Mesendoderm (in vitro differentiated cells): ENCODE measurements at regions not wholly inside any gene's neighbourhood (a gene's known extent, or its start where the extent isn't known, plus 50 kb on each side); places are given as distances from the start of the nearest gene placed in this dataset.

Experiments used
- DNase-seq: peaks from one replicate; pipeline ENCODE4 v3.0.0; 2013
- H2AK5ac ChIP-seq: 2 replicates; pipeline ENCODE4 v1.6.1; 2013; ENCODE audit warnings: low read length, inconsistent platforms
- H2BK120ac ChIP-seq: 2 replicates; pipeline ENCODE4 v1.6.1; 2013; ENCODE audit warnings: low read depth, mild to moderate bottlenecking, low read length, moderate library complexity, mixed read lengths
- H2BK15ac ChIP-seq: replicated peaks from 2 replicates; pipeline ENCODE4 v1.6.1; 2013; ENCODE audit warnings: low read depth, mild to moderate bottlenecking, moderate library complexity
- H2BK5ac ChIP-seq: 2 replicates; pipeline ENCODE4 v1.6.1; 2013; ENCODE audit warnings: low read length, inconsistent platforms
- H3K18ac ChIP-seq: 2 replicates; pipeline ENCODE4 v1.6.1; 2013; ENCODE audit warnings: mild to moderate bottlenecking, low read length, mixed read lengths
- H3K23ac ChIP-seq: one replicate; pipeline ENCODE4 v1.6.1; 2013; ENCODE audit warnings: low read length
- H3K27ac ChIP-seq: 2 replicates; pipeline ENCODE4 v1.5.1; 2013; ENCODE audit warnings: low read depth, mild to moderate bottlenecking, inconsistent platforms, low read length, moderate library complexity
- H3K27me3 ChIP-seq: 2 replicates; pipeline ENCODE4 v1.6.1; 2013; ENCODE audit warnings: low read length, control low read depth, mild to moderate bottlenecking, inconsistent platforms; ENCODE audit not compliant: insufficient read depth, poor library complexity
- H3K36me3 ChIP-seq: 2 replicates; pipeline ENCODE4 v1.6.1; 2013; ENCODE audit warnings: low read length, inconsistent platforms; ENCODE audit not compliant: control insufficient read depth, insufficient read depth
- H3K4ac ChIP-seq: one replicate; pipeline ENCODE4 v1.6.1; 2013; ENCODE audit warnings: low read depth, mild to moderate bottlenecking, low read length, moderate library complexity
- H3K4me1 ChIP-seq: 2 replicates; pipeline ENCODE4 v1.6.1; 2013; ENCODE audit warnings: low read depth, low read length, inconsistent platforms; ENCODE audit not compliant: control insufficient read depth
- H3K4me2 ChIP-seq: 2 replicates; pipeline ENCODE4 v1.6.1; 2013; ENCODE audit warnings: low read length
- H3K4me3 ChIP-seq: 2 replicates; pipeline ENCODE4 v1.5.1; 2013; ENCODE audit warnings: mild to moderate bottlenecking, low read length
- H3K56ac ChIP-seq: one replicate; pipeline ENCODE4 v1.6.1; 2013; ENCODE audit warnings: low read length
- H3K79me1 ChIP-seq: 2 replicates; pipeline ENCODE4 v1.6.1; 2013; ENCODE audit warnings: low read length, inconsistent platforms
- H3K79me2 ChIP-seq: 2 replicates; pipeline ENCODE4 v1.6.1; 2013; ENCODE audit warnings: mild to moderate bottlenecking, low read length; ENCODE audit not compliant: control insufficient read depth, insufficient read depth
- H3K9ac ChIP-seq: 2 replicates; pipeline ENCODE4 v1.6.1; 2013; ENCODE audit warnings: low read length, inconsistent platforms
- H4K5ac ChIP-seq: one replicate; pipeline ENCODE4 v1.6.1; 2013; ENCODE audit warnings: low read length
- H4K8ac ChIP-seq: one replicate; pipeline ENCODE4 v1.6.1; 2013; ENCODE audit warnings: low read depth, mild to moderate bottlenecking, control low read depth, low read length, moderate library complexity
- WGBS: extraction: QIAGEN DNeasy Blood & Tissue Kit; methylation state at CpG from one replicate; pipeline ENCODE4 v1.1.7; 2013; ENCODE audit warnings: low lambda C conversion rate, missing lambda C conversion rate; ENCODE audit not compliant: insufficient coverage; ENCODE audit errors: extremely low coverage; 5-methylcytosine and 5-hydroxymethylcytosine counted together

DNA sequence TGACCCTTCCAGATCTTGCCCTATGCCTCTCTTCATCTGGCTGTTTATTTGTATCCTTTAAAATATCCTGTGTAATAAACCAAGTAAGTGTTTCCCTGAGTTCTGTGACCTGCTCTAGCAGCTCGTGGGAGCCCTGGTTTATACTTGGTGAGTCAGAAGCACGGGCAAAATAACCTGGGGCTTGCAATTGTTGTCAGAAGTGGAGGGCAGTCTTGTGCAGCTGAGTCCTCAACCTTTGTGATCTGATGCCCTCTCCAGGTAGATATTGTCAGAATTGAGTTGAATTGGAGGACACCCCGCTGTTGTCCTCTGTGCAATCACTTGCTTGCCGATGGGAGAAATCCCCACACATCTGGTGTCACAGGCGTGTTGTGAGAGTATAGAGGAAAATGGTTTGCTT is 62.5 kb upstream of the PRICKLE1 start:
- Histone ChIP-seq H3K79me1 (no peaks in the 10 kb centered on the region), H3K79me2 (no peaks in the 10 kb centered on the region)

GRCh38 chr12:42648061-42648460 is 58.5 kb upstream of the PRICKLE1 start:
- no peaks in the 10 kb centered on the region for H3K4me1 ChIP-seq

More for the DNA sequence above, 62.5 kb upstream of the PRICKLE1 start:
- Histone ChIP-seq H3K56ac (no peak overlapping the region), H3K27ac (no peak overlapping the region), H3K23ac (no peak overlapping the region), H3K9ac (no peak overlapping the region), H3K4me1 (no peaks in the 10 kb centered on the region), H3K18ac (no peak overlapping the region), H2BK5ac (no peak overlapping the region), H4K8ac (no peak overlapping the region), H4K5ac (no peak overlapping the region), H3K4me3 (no peak overlapping the region), H3K4ac (no peak overlapping the region), H2AK5ac (no peak overlapping the region), H2BK120ac (no peak overlapping the region), H3K4me2 (no peak overlapping the region), H3K27me3 (no peaks in the 10 kb centered on the region), H2BK15ac (no peak overlapping the region), H3K36me3 (no peaks in the 10 kb centered on the region)
- DNase-seq, result peak; percentile 30
- no CpG with 5 or more reads among the region's 5 CpGs for WGBS

DNA sequence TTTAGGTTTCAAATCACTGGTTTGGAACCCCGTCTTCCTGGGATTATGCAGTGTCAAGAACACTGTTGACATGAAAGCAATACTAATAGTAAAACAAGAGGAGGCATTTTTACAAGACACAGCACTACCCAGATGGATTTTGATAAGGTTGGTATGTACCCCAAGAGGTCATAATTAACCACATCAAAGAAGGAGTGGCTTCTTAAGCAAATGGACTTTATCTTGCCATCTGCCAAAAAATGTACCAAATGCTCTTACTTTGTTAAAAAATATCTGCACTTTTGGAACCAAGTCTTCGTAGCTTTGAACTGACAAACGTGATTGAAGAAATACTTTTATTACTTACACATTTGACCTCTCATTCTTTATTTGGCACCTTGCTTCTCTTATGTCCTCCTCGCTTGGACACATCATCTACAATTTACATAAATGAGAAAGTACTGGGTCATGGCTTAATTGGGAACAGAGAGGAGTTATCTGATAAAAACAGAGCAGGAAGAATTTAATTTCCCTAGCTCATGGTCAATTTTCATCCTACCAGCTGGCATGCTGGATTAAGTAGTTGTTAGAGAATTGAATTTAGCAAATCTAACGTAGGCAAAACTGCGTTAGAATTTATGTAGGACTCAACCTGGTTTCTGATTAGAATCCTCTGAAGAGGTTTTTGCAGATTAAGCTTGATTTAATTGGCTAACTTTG is 54.5 kb upstream of the PRICKLE1 start:
- Histone ChIP-seq H2AK5ac (no peak overlapping the region), H3K4me1 (no peaks in the 10 kb centered on the region), H4K8ac (peak overlapping the region; percentile 28), H2BK5ac (no peak overlapping the region), H3K4ac (no peak overlapping the region), H4K5ac (no peak overlapping the region), H3K36me3 (no peaks in the 10 kb centered on the region), H2BK15ac (no peak overlapping the region), H3K18ac (no peak overlapping the region), H3K27ac (no peak overlapping the region), H3K56ac (no peak overlapping the region), H3K9ac (no peak overlapping the region), H3K23ac (no peak overlapping the region), H3K79me2 (no peaks in the 10 kb centered on the region), H2BK120ac (no peak overlapping the region), H3K4me3 (no peak overlapping the region), H3K4me2 (no peak overlapping the region), H3K79me1 (no peaks in the 10 kb centered on the region), H3K27me3 (no peaks in the 10 kb centered on the region)
- WGBS, result no CpG with 5 or more reads among the region's 6 CpGs
- peak; percentile 28 for DNase-seq

More at GRCh38 chr12:42648061-42648460, 58.5 kb upstream of the PRICKLE1 start:
- Histone ChIP-seq H3K79me1 (no peaks in the 10 kb centered on the region), H2BK5ac (no peak overlapping the region), H3K4ac (no peak overlapping the region), H3K36me3 (no peaks in the 10 kb centered on the region), H4K8ac (no peak overlapping the region), H2AK5ac (no peak overlapping the region), H3K56ac (no peak overlapping the region), H3K9ac (no peak overlapping the region), H3K79me2 (no peaks in the 10 kb centered on the region), H3K4me3 (no peak overlapping the region), H3K18ac (no peak overlapping the region), H3K27ac (no peak overlapping the region), H3K4me2 (no peak overlapping the region), H2BK120ac (no peak overlapping the region), H2BK15ac (no peak overlapping the region), H3K23ac (no peak overlapping the region), H3K27me3 (no peaks in the 10 kb centered on the region), H4K5ac (no peak overlapping the region)
- WGBS, result no CpG with 5 or more reads among the region's 3 CpGs
- no peak for DNase-seq

DNA sequence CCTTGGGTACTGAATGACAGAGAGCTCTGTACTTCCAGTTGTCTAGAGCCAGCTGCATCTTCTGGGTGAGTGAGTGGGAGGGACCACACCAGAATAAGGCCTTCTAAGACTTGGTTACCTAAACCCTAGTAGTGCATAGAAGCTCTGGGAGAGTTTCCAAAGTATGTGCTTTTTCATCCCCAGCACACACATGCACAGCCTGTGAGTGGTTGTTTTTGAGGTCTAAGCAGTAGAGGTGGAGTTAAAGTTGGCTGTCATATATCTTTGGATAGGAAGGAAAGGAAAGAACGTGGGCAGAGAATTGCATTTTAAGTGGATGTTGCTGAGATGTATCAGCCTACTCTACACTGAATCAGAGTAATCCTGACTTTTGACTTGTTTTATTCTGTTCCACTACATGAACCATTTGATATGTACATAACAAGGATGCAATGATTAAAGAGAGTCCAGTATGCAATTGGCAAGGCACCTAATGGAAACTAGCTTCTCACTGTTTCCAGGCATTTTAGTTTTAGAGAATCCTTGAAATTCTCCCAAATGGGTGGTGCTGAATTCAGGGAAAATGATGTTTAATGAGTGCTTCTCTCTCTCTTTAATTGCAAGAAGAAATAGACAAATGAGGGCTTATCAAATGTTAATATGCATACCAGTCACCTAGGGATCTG is 51.8 kb upstream of the PRICKLE1 start:
- no peaks in the 10 kb centered on the region for H3K79me2 ChIP-seq
- no peak overlapping the region for H3K4me2 ChIP-seq
- H4K5ac ChIP-seq, result no peak overlapping the region
- H3K56ac ChIP-seq, result no peak overlapping the region
- H3K9ac ChIP-seq, result no peak overlapping the region
- no peak overlapping the region for H3K4me3 ChIP-seq
- H3K27me3 ChIP-seq, result no peaks in the 10 kb centered on the region
- no peak overlapping the region for H2BK120ac ChIP-seq
- H3K18ac ChIP-seq, result no peak overlapping the region
- no peaks in the 10 kb centered on the region for H3K4me1 ChIP-seq
- H3K4ac ChIP-seq, result no peak overlapping the region
- H2BK15ac ChIP-seq, result no peak overlapping the region
- no CpG with 5 or more reads among the region's 1 CpG for WGBS
- no peaks in the 10 kb centered on the region for H3K36me3 ChIP-seq
- H2AK5ac ChIP-seq, result no peak overlapping the region
- H2BK5ac ChIP-seq, result no peak overlapping the region
- no peak overlapping the region for H3K23ac ChIP-seq
- no peaks in the 10 kb centered on the region for H3K79me1 ChIP-seq
- no peak for DNase-seq
- no peak overlapping the region for H4K8ac ChIP-seq
- no peak overlapping the region for H3K27ac ChIP-seq

DNA sequence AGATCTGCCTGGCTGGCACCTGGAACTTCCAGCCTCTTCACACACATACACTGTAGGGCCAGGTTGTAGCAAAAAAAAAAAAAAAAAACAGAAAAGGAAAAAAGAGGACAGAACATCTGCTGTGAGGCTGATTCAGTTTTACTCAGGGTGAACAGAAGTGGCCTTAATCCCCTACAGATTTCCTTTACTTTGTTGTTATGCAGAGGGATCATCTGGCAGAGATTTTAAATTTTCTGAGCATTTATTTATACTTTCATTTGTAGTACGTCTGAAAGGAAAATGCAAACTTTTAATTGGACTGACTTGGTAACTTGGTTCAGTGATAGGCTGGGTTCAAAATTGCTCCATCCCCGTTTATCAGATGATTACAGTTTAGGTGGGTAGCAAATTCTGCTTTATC is 50.8 kb upstream of the PRICKLE1 start:
- no CpG with 5 or more reads among the region's 2 CpGs for WGBS
- no peak overlapping the region for H3K4me3 ChIP-seq
- no peaks in the 10 kb centered on the region for H3K36me3 ChIP-seq
- H3K4me1 ChIP-seq, result no peaks in the 10 kb centered on the region
- no peak overlapping the region for H2BK5ac ChIP-seq
- H4K8ac ChIP-seq, result no peak overlapping the region
- no peak overlapping the region for H4K5ac ChIP-seq
- H3K9ac ChIP-seq, result no peak overlapping the region
- H3K79me2 ChIP-seq, result no peaks in the 10 kb centered on the region
- no peak overlapping the region for H3K4ac ChIP-seq
- H3K27ac ChIP-seq, result no peak overlapping the region
- H3K56ac ChIP-seq, result no peak overlapping the region
- no peak overlapping the region for H3K23ac ChIP-seq
- no peaks in the 10 kb centered on the region for H3K27me3 ChIP-seq
- H2AK5ac ChIP-seq, result no peak overlapping the region
- no peak overlapping the region for H3K4me2 ChIP-seq
- no peak overlapping the region for H2BK120ac ChIP-seq
- DNase-seq, result no peak
- peak overlapping the region; percentile 57 for H2BK15ac ChIP-seq
- no peak overlapping the region for H3K18ac ChIP-seq
- no peaks in the 10 kb centered on the region for H3K79me1 ChIP-seq

DNA sequence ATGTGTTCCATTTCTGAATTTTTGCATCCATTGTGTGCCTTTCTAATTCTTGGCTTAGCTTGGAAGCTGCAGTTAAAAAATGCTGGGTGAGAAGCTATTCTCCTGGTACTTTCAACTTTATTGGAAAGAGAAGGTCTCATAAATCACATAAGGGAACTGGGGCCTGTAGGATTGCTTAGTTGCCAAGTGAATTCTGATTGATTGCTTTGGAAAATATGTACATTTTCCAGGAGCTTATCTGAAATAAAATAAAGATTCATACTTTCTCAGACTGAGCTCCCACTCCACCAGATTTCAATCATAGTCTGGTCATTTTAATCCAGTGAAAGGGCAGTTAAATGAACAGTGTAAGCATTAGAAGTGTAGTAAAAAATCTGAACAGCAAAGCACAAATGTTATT is 50.0 kb upstream of the PRICKLE1 start:
- Histone ChIP-seq H3K4ac (no peak overlapping the region), H3K23ac (no peak overlapping the region), H3K36me3 (no peaks in the 10 kb centered on the region), H3K79me2 (no peaks in the 10 kb centered on the region), H3K9ac (no peak overlapping the region), H3K56ac (no peak overlapping the region), H2AK5ac (no peak overlapping the region), H2BK5ac (no peak overlapping the region), H2BK15ac (no peak overlapping the region), H4K5ac (no peak overlapping the region), H3K27ac (no peak overlapping the region), H3K27me3 (no peaks in the 10 kb centered on the region), H3K18ac (no peak overlapping the region), H3K4me2 (no peak overlapping the region), H3K79me1 (no peaks in the 10 kb centered on the region), H3K4me1 (no peaks in the 10 kb centered on the region), H2BK120ac (no peak overlapping the region), H3K4me3 (no peak overlapping the region), H4K8ac (no peak overlapping the region)
- DNase-seq, result no peak
